ENCODE measurements at regions not wholly inside any gene's neighbourhood (a gene's known extent, or its start where the extent isn't known, plus 50 kb on each side); places are given as distances from the start of the nearest gene placed in this dataset.

DNA sequence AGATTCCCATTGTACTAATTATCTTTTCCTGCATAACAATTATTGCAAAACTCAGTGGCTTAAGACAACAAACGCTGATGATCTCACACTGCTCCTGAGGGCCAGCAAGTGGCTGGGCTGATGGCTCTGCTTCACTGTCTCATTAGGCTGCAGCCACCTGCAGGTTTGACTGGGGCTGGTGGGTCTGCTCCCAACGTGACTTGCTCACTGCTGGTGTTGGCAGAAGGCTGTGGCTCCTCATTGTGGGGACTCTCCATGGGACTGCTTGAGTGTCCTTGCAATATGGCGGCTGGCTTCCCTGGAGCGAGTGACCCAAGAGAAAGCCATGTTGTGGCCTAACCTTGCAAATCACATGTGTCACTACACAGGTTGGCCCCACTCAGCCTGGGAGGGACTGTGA, 71.1 kb downstream of the PLXNA1 start:
- Histone ChIP-seq H3K4me3 (no peak overlapping the region), H3K9me2 (ENCODE audit: insufficient read depth) (no peaks in the 10 kb centered on the region), H3K36me3 (ENCODE audit: insufficient read depth) (no peaks in the 10 kb centered on the region), H3K4me2 (no peak overlapping the region), H4K20me1 (replicated peaks; ENCODE audit: insufficient read depth) (no peaks in the 10 kb centered on the region), H3K79me2 (replicated peaks; ENCODE audit: insufficient read depth) (no peaks in the 10 kb centered on the region), H3K27me3 (ENCODE audit: insufficient read depth) (no peaks in the 10 kb centered on the region), H3K4me1 (ENCODE audit: insufficient read depth) (no peaks in the 10 kb centered on the region), H3F3A (replicated peaks; ENCODE audit: low read depth) (no peaks in the 10 kb centered on the region), H2AFZ (no peak overlapping the region), H3K27ac (ENCODE audit: low read depth) (no peak overlapping the region)
- Mint-ChIP-seq H3K4me1 (no peaks in the 10 kb centered on the region), H3K27ac (no peak overlapping the region), H3K4me3 (no peak overlapping the region), H3K27me3 (ENCODE audit: insufficient read depth, low read depth, poor library complexity) (peaks cover 8% of the 10 kb centered on the region), H3K9me3 (peaks cover 29% of the 10 kb centered on the region), H3K36me3 (ENCODE audit: low read depth) (peaks cover 11% of the 10 kb centered on the region; the same call in 2 of the 3 replicates)
- TF ChIP-seq, protein P1, sequence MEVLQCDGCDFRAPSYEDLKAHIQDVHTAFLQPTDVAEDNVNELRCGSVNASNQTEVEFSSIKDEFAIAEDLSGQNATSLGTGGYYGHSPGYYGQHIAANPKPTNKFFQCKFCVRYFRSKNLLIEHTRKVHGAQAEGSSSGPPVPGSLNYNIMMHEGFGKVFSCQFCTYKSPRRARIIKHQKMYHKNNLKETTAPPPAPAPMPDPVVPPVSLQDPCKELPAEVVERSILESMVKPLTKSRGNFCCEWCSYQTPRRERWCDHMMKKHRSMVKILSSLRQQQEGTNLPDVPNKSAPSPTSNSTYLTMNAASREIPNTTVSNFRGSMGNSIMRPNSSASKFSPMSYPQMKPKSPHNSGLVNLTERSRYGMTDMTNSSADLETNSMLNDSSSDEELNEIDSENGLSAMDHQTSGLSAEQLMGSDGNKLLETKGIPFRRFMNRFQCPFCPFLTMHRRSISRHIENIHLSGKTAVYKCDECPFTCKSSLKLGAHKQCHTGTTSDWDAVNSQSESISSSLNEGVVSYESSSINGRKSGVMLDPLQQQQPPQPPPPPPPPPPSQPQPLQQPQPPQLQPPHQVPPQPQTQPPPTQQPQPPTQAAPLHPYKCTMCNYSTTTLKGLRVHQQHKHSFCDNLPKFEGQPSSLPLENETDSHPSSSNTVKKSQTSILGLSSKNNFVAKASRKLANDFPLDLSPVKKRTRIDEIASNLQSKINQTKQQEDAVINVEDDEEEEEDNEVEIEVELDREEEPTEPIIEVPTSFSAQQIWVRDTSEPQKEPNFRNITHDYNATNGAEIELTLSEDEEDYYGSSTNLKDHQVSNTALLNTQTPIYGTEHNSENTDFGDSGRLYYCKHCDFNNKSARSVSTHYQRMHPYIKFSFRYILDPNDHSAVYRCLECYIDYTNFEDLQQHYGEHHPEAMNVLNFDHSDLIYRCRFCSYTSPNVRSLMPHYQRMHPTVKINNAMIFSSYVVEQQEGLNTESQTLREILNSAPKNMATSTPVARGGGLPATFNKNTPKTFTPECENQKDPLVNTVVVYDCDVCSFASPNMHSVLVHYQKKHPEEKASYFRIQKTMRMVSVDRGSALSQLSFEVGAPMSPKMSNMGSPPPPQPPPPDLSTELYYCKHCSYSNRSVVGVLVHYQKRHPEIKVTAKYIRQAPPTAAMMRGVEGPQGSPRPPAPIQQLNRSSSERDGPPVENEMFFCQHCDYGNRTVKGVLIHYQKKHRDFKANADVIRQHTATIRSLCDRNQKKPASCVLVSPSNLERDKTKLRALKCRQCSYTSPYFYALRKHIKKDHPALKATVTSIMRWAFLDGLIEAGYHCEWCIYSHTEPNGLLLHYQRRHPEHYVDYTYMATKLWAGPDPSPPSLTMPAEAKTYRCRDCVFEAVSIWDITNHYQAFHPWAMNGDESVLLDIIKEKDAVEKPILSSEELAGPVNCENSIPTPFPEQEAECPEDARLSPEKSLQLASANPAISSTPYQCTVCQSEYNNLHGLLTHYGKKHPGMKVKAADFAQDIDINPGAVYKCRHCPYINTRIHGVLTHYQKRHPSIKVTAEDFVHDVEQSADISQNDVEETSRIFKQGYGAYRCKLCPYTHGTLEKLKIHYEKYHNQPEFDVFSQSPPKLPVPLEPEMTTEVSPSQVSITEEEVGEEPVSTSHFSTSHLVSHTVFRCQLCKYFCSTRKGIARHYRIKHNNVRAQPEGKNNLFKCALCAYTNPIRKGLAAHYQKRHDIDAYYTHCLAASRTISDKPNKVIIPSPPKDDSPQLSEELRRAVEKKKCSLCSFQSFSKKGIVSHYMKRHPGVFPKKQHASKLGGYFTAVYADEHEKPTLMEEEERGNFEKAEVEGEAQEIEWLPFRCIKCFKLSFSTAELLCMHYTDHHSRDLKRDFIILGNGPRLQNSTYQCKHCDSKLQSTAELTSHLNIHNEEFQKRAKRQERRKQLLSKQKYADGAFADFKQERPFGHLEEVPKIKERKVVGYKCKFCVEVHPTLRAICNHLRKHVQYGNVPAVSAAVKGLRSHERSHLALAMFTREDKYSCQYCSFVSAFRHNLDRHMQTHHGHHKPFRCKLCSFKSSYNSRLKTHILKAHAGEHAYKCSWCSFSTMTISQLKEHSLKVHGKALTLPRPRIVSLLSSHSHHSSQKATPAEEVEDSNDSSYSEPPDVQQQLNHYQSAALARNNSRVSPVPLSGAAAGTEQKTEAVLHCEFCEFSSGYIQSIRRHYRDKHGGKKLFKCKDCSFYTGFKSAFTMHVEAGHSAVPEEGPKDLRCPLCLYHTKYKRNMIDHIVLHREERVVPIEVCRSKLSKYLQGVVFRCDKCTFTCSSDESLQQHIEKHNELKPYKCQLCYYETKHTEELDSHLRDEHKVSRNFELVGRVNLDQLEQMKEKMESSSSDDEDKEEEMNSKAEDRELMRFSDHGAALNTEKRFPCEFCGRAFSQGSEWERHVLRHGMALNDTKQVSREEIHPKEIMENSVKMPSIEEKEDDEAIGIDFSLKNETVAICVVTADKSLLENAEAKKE (CRISPR knock-in tag; IDR thresholded peaks at IDR 0.05) = no peak
- TF ChIP-seq, protein P2, sequence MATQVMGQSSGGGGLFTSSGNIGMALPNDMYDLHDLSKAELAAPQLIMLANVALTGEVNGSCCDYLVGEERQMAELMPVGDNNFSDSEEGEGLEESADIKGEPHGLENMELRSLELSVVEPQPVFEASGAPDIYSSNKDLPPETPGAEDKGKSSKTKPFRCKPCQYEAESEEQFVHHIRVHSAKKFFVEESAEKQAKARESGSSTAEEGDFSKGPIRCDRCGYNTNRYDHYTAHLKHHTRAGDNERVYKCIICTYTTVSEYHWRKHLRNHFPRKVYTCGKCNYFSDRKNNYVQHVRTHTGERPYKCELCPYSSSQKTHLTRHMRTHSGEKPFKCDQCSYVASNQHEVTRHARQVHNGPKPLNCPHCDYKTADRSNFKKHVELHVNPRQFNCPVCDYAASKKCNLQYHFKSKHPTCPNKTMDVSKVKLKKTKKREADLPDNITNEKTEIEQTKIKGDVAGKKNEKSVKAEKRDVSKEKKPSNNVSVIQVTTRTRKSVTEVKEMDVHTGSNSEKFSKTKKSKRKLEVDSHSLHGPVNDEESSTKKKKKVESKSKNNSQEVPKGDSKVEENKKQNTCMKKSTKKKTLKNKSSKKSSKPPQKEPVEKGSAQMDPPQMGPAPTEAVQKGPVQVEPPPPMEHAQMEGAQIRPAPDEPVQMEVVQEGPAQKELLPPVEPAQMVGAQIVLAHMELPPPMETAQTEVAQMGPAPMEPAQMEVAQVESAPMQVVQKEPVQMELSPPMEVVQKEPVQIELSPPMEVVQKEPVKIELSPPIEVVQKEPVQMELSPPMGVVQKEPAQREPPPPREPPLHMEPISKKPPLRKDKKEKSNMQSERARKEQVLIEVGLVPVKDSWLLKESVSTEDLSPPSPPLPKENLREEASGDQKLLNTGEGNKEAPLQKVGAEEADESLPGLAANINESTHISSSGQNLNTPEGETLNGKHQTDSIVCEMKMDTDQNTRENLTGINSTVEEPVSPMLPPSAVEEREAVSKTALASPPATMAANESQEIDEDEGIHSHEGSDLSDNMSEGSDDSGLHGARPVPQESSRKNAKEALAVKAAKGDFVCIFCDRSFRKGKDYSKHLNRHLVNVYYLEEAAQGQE (IDR thresholded peaks at IDR 0.05; ENCODE audit: unreplicated experiment) = no peak
- TF ChIP-seq, protein P3, sequence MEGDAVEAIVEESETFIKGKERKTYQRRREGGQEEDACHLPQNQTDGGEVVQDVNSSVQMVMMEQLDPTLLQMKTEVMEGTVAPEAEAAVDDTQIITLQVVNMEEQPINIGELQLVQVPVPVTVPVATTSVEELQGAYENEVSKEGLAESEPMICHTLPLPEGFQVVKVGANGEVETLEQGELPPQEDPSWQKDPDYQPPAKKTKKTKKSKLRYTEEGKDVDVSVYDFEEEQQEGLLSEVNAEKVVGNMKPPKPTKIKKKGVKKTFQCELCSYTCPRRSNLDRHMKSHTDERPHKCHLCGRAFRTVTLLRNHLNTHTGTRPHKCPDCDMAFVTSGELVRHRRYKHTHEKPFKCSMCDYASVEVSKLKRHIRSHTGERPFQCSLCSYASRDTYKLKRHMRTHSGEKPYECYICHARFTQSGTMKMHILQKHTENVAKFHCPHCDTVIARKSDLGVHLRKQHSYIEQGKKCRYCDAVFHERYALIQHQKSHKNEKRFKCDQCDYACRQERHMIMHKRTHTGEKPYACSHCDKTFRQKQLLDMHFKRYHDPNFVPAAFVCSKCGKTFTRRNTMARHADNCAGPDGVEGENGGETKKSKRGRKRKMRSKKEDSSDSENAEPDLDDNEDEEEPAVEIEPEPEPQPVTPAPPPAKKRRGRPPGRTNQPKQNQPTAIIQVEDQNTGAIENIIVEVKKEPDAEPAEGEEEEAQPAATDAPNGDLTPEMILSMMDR (conservative IDR thresholded peaks at IDR 0.05; ENCODE audit: low read depth in 2 of 2) = no peak
- TF ChIP-seq, protein P4, sequence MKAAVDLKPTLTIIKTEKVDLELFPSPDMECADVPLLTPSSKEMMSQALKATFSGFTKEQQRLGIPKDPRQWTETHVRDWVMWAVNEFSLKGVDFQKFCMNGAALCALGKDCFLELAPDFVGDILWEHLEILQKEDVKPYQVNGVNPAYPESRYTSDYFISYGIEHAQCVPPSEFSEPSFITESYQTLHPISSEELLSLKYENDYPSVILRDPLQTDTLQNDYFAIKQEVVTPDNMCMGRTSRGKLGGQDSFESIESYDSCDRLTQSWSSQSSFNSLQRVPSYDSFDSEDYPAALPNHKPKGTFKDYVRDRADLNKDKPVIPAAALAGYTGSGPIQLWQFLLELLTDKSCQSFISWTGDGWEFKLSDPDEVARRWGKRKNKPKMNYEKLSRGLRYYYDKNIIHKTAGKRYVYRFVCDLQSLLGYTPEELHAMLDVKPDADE (IDR thresholded peaks at IDR 0.05) = no peak
- TF ChIP-seq ZNF331 (CRISPR knock-in tag; IDR thresholded peaks at IDR 0.05; ENCODE audit: low read depth) (no peak), CREB1 (CRISPR knock-in tag; IDR thresholded peaks at IDR 0.05; ENCODE audit: low read depth) (no peak), ZNF114 (CRISPR knock-in tag; IDR thresholded peaks at IDR 0.05) (no peak), NANOG (IDR thresholded peaks at IDR 0.05; ENCODE audit: borderline replicate concordance) (no peak), EZH2phosphoT487 (IDR thresholded peaks at IDR 0.05; ENCODE audit: unreplicated experiment) (no peak), POLR2AphosphoS5 (IDR thresholded peaks at IDR 0.05; ENCODE audit: low read depth) (no peak), EZH2 (IDR thresholded peaks at IDR 0.05; ENCODE audit: low read depth, unreplicated experiment) (no peak), STAT1 (IDR thresholded peaks at IDR 0.05; ENCODE audit: unreplicated experiment) (no peak), JUNB (IDR thresholded peaks at IDR 0.05; ENCODE audit: unreplicated experiment) (no peak)
- ATAC-seq (no peak), DNase-seq (ENCODE audit: low spot score) (no peak)

Data from GM23338 (cell line).